ENCODE measurements at regions not wholly inside any gene's neighbourhood (a gene's known extent, or its start where the extent isn't known, plus 50 kb on each side); places are given as distances from the start of the nearest gene placed in this dataset.

GRCh38 chr5:8227112-8227511 is 358.2 kb downstream of the MTRR start:
- TF ChIP-seq CTCF (IDR thresholded peaks at IDR 0.05; ENCODE audit: low read depth, low read length): no peak
- no peak for TF ChIP-seq EZH2phosphoT487 (IDR thresholded peaks at IDR 0.05; ENCODE audit: low read depth)
